Sigmoid colon (tissue), 4 donors: ENCODE measurements at regions not wholly inside any gene's neighbourhood (a gene's known extent, or its start where the extent isn't known, plus 50 kb on each side); places are given as distances from the start of the nearest gene placed in this dataset.

Experiments
- CTCF ChIP-seq, 4 experiments: fragments of 450-650 bp in 3 of 4; fragments of 200-600 bp in 1 of 4; IDR thresholded peaks; one replicate each; pipeline ENCODE4 v1.5.1; 2016 to 2019; ENCODE audit warnings: antibody characterized with exemption in 4 of 4, mild to moderate bottlenecking in 3 of 4, moderate library complexity in 2 of 4
- EP300 ChIP-seq, 4 donors: sonication (generic); formaldehyde crosslinking; IDR thresholded peaks; one replicate each; pipeline ENCODE4 v1.6.1; 2017; ENCODE audit warnings: antibody characterized with exemption in 4 of 4
- POLR2A ChIP-seq, 2 donors: fragments of 450-650 bp; IDR thresholded peaks; one replicate each; pipeline ENCODE4 v1.6.1; 2016; ENCODE audit warnings: antibody characterized with exemption in 2 of 2, mild to moderate bottlenecking in 2 of 2, moderate library complexity in 2 of 2

GRCh38 chr5:145307866-145308382 lies 527.2 kb downstream of the PRELID2 start:
- no peak for TF ChIP-seq CTCF (IDR thresholded peaks at IDR 0.05)
- TF ChIP-seq EP300 (IDR thresholded peaks at IDR 0.05): no peak
- no peak for TF ChIP-seq POLR2A (IDR thresholded peaks at IDR 0.05)
